GM19467 (cell line): ENCODE measurements at regions not wholly inside any gene's neighbourhood (a gene's known extent, or its start where the extent isn't known, plus 50 kb on each side); places are given as distances from the start of the nearest gene placed in this dataset.

Experiments
- ATAC-seq: cut with Tn5 transposase; IDR thresholded peaks from one replicate; pipeline ENCODE4 v1.9.1; 2021; ENCODE audit warnings: mild to moderate bottlenecking, moderate library complexity; ENCODE audit not compliant: unreplicated experiment

DNA sequence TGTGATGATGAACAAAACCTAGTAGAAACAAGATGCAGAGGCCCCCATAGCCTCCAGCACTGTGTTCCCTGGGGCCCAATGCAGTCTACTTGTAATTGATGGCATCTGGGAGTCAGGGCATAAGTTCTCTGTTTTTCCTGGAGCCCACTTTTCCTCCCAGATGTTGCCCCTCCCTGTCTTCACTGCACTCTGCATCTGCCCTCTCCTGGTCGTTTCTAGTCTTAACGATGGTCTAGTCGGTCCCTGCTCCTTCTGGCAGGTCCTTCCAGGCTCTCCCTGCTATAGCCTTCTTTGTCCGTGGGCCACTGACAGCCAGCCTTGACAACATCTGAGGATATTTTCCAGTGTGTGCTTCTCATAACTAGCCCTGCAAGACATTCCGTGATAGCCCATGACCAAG lies 208.3 kb downstream of the GXYLT1 start:
- no peak for ATAC-seq

DNA sequence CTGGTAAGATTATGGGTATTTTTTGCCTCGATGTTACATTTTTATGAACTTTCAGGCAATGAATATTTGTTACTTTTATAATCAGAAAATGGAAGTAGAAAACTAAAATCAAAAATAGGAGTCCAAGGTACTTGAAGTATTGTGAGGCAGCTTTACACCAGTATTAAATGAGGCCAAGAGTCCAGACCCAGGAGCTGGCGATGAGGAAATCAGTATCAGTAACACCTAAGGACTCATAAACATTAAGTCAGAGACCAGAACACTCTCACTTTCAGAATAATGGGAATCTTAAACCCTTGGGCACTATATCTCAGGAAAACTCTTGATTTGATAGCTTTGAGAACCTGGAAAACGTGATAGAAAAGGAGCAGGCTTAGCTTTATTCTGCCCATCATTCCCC lies 208.8 kb downstream of the GXYLT1 start:
- ATAC-seq, result no peak

DNA sequence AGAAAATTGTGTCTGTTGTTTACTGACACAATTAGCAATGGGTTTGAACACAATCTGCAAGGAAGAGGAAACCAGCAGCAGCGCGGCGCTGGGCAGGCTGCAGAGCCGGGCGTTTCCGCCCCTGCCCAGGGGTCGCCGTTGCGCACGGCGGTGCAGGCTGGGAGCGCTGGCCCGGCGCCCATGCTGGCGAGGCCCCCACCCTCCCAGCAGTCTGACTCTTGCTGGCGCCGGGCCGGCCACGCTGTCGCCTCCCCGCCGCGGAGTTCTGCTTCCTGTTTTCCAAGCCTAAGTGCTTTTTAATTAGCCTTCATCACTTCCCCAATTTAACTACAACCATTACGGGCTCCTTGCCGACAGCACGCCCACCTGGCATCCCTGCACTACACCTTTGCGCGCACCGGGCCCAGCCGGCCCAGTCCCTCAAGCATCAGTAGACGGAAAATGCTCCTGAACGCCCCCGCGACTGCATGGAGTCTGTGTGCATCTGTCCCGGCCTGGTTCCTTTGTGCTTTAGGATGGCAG lies 212.1 kb downstream of the GXYLT1 start:
- ATAC-seq, result no peak

DNA sequence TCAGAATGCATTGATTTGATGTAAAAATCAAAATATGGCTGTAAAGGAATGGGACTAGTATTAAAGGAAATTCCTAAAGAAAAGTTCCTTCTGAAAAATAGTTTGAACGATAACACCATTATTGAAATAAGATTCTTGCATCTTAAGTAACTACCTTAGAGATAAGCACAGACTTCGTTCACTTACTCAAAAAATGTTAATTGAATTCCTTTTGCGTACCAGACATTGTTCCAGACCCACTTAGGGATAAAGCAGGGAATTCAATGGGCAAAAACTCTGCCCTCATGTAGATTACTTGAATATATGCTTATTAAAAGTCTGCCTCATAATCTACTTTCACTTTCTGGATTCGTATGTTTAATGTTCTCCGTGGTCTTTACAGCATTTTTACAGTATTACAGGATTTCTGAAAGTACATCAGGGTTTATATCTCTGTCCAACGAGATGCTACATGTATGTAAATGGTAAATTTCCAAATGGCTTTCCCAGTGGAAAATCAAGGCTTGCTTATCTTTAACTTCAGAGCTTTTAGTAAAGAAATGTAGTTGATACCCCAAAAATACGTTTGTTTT lies 213.7 kb downstream of the GXYLT1 start:
- no peak for ATAC-seq

DNA sequence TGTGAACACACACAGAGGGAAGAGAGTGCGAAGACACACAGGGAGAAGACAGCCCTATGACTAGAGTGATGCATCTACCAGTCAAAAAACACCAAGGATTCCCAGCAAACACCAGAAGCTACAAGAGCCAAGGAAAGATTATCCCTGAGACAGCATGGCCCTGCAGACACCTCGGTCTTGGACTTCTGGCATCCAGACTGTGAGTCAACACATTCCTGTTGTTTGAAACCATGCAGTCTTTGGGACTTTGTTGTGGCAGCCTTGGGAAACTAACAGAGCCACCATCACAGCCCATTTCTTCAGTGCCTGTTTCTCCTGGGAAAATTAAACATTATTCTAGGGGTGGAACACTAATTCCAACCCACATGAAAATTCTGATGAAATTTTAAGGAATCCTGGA lies 220.6 kb downstream of the GXYLT1 start:
- no peak for ATAC-seq

DNA sequence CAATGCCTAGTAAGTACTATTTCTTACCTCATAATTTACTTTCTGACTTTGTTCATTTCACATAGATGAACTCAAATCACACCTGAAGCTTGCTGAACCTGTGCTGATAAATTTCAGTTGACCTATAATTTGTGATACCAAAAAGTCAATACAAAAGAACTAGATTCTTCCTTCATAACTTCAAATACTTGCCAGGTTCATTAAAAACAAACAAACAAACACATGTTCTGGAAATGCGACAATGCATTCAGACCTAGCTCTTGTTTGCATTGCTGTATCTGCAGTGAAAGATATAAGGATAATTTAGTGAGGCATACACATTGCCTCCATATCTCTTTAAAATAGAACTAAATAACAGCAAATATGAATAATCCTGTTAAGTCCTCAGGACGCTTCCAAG lies 221.3 kb downstream of the GXYLT1 start:
- ATAC-seq, result no peak

DNA sequence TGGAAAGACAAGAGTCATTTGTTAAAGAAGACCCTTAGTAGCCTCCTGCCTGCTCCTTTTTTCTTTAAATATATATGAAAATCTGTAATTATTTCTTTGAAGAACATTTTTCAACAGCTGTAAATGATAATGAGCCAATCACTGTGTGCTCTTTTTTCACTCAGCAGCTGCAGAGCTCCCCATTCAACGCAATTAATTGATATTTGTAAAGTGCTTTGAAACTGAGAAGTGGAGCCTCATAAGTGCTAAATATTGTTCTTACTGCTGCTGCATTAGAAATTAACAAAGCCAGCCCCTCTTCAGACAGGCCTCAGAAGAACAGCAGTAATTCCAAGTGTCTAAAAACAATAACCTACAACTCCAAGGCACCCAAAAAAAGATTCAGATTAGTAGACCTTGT lies 224.3 kb downstream of the GXYLT1 start:
- no peak for ATAC-seq

DNA sequence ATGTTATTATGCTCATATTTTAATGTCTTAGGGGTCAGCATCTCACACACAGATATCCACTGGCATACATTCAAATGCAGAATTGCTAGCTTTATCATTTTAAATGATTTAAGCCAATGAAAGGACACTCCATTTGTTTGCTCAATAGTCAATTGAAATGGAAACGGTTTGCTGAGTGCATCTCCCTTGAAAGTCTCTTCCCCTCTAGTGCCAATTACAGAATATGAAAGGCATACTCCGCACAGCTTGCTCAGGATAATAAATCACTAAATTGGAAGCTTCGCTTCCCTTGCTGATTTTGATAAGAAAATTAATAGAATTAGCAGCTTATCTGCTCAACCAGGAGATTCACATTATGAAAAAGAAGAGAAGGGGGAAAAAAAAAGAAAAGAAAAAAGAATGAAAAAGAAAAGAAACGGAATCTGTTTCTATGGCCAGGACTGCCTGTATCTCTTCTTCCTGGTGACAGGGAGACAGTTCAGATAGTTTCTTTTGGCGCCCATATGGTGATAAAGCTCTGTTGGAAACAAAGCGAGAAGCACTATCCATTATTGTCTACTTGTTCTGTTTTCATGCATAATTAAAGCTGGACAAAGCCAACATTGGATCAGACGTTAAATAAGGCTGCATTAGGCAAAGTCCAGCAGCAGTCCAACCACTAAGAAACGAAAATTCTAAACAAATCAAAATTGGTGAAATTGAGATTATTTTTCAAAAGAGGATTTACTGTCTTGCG lies 225.0 kb downstream of the GXYLT1 start:
- ATAC-seq, result no peak

DNA sequence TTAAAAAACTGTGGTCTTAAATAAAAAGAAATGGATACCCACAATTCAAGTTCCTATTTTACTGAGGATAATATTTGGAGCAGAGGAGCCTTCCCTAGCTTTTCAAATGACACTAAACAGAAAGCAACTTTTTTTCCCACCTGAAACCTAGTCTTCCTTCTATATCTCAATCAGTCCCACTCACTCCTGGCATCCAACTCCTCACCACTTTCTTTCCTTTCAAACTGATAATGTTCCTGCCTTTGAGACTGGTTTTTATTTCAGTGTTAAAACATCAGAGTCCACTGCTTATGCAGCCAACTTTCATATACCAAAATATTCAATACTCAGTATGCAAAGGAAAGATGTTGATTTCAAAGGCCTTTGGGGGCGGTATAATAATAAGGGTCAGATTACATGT lies 225.6 kb downstream of the GXYLT1 start:
- no peak for ATAC-seq

DNA sequence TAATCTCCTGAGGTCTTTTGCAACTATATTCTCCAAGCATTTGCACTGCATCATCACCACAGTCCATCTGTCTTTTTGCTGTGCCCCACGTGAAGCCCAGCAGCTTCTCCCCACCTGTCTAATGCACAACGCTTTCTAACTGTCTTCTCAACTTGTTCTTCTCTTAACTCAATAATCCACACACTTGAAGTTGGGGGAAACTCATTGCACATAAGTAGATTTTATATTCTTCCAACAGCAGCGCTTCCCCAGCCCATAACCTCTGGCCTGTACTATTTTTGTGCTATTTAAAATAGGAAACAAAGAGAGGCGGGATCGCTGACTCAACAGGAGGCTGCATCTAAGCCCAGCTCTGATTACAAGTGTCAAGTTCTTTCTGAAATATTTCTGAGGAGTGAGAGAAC lies 226.7 kb downstream of the GXYLT1 start:
- no peak for ATAC-seq

DNA sequence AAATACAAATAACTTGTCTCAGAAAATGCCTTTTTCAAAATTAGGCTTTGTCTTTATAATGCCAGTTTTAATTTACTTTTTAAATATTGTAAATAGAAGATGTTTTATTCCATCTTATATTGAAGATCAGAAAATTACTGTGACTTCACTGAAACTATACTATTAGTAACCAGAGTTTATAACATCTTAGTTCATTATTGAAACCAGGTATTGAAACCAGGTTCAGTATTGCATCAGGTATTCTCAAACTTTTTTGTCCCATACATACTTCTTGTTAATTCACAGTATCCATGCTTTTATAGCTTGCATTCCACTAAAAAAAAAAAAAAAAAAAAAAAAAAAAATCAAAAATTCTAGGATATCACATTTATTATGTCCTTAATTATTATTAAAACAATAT lies 227.5 kb downstream of the GXYLT1 start:
- ATAC-seq, result no peak

DNA sequence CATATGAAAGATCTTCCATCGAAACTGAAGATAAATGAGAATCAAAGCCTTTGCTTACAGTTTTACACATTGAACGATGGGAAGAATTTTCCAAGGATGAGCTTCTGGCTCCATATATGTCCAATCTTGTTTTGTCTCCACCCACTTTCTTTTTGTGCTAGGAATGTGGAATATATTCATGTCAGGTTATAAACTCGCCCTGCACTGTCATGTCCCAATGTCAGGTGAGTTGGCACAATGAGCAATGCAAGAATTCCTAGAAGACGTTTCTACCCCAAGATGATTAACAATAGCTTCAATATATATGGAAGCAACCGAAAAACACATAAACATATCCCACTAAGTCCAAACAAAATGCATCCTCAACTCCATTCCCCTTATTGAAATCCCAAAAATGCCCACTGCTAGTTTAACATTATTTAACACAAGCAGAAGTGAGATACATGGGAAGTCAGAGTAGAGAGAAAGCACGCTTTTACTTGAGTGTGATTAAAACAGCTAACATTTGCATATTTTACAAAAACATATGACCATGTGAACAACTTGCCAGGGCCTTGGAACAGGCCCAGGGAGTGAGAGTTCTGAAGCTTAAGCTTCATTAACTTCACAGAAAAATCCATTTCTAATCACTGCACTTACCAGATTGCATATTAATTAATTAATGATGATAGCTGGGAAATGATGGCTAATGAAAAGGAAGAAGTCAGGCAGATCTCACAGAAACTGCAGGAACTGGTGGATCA lies 233.9 kb downstream of the GXYLT1 start:
- no peak for ATAC-seq

DNA sequence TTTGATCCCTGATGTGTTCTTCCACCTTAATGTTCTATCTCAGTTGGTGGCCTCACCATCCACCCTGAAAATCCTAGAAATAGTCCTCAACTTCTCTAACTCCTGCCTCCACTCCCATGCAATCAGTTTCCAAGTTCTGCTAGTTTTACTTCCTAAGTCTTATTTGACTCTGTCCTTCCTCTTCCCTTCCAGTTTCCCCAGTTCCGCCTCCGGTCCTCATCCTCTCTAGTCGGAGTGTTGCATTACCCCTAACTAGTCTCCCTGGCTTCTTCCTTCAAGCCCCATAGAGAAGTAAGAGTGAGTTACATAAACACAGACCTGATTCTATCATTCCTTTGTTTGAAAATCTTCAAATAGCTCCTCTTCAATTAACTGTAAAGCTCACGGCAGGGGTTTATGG lies 236.5 kb downstream of the GXYLT1 start:
- ATAC-seq, result no peak

DNA sequence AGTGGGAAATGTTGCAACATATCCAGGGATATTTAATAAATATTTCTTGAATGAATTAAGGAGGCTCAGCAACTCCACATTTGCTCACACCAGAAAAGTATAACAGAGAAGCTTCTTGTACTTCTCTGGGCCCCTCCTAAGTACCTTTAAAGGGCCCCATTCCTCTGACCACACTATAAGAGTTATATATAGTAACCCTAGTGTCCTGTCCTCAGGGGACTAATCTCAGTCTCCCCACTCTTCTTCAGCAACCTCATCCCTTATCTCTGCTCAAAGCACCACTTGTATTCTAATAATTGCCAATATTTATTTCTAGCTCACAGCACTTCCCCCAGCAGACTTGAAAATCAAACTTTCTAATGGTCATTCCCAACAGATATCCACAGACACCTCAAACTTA lies 237.1 kb downstream of the GXYLT1 start:
- ATAC-seq, result no peak

DNA sequence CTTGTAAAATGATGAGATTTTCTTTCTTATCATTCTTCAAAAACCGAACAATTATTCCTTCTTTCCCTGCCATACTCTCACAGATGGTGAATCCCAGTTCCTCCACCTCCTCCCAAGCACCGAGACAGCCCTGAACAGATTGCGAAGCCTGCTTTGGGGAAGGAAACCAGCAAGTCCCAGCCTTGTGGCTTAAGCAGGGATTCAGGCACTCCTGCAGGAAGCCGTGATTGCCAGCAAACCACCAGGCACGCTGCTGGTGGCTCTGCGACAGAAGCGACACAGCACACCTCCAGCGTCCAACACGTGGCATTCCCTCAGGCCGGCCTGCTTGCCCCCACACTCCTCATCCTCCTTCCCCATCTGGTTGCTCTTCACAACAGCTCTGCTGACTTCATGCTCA lies 237.7 kb downstream of the GXYLT1 start:
- no peak for ATAC-seq

DNA sequence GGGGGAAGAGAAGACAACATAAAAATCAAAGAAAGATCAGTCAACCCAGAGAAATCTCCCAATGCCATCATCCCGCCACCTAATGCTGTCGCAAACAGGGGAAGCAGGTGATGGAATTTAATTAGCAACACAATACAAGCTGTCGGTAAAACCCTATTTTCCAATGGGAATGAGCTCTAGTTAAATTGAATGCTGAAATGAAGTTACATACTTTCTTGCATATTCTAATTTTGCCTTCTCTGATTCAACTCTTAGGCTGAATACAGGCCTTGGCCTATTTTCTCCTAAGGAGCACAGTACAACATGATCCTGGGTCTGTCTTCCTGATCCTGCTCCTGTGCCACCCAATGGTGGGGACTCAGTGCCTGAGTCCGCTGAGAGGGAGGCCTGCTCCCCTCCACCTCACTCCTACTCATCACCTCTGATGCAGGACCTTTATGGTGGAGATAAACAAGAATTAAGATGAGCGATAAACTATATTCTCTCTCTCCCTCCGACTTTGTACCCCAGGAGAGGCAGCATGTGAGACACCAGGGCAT lies 238.8 kb downstream of the GXYLT1 start:
- no peak for ATAC-seq

DNA sequence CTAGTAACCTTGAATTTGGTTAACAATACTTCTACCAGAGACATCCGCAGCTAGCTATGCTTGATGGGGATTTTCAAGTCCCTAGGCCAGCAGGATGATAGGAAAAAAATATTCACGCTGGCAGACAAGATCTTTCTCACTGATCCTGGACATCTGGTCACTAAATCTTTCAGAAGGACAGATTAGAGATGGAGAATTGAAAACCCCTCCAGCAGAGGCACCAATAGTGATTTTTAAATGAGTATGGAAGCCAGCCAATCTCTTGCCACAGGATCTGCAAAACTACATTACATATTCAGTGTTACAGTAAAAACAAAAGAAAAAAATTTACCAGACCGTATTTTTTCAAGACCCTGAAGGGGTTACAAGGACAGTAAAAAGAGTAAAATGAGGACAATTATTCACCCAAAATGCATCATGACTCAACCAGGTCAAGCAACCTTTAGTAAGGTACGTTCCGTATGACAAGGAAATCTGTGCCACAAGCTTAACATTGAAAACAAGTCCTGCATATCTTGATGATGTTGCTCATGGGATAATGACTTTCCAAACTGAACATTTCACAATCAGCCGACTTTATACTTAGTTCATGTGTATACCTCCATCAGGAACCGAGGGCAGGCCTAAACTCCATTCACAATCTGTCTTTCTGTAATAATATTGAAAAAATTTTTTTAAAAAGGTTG lies 239.5 kb downstream of the GXYLT1 start:
- ATAC-seq, result no peak

DNA sequence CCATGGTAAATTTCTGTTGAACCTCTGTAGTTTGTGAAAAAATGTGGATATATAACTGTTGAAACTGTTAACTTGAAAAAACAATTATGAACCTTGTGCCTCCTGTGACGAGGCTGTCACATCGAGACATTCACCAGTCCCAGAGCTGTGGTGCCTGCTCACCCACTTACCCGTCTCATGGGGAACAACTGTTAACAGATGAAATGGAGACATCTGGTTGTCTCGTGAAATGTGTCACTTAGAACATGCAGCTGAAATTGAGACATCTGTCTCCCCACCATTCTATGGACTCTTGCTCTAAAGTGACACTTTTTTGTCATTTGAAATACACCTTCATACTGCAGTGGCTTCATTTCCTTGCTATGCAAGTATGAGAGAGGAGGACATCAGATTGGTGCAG lies 240.6 kb downstream of the GXYLT1 start:
- ATAC-seq, result no peak

DNA sequence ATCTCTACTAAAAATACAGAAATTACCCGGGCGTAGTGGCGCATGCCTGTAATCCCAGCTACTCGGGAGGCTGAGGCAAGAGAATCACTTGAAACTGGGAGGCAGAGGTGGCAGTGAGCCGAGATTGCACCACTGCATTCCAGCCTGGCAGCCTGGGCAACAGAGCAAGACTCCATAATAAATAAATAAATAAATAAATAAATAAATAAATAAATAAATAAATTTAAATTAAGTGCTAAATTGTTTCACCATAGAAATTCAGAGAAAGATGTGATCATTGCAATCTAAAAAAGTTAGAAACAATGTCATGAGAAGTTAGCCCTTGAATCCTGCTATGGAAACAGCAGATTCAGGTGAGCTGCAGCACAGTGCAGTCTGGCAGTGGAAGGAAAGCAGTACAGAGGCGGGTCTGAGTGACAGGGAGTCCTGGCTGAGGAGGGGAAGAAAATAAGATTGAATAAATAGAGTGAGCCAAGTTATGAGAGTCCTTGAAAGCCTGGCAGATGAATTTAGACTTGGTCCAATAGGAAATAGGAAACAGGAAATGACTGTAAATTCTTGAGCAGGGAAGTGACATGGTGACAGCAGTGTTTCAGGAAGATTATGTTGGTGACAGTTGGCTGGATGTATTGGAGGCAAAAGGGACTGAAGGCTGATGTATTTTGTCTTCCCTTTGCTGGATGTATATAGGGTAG lies 241.5 kb downstream of the GXYLT1 start:
- ATAC-seq, result no peak

DNA sequence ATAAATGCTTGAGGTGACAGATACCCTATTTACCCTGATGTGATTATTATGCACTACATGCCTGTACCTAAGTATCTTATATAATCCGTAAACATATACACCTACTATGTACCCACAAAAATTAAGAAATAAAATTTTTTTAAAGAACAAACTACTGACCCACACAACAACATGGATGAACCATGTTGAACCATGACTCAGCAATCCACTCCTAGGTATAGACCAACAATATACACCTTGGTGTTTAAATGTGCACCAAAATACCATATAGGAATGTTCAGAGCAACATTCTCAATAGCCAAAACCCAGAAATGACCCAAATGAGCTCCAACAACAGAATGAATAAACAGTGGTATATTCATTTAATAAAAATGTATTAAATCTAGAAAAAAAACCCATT lies 245.1 kb downstream of the GXYLT1 start:
- ATAC-seq, result no peak

DNA sequence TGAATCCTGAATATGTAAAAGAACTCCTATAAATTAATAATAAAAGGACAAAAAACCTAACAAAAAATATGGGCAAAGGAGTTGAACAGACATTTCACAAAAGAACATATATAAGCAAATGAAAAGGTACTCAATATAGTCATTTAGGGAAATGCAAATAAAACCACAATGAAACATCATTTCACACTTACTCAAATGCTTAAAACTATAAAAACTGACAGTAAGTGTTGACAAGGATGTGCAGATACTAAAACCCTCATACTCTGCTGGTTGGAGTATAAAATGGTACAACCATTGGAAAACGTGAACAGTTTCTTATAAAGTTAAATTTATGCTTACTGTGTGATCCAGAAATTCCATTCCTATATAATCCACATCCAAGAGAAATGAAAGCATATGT lies 247.1 kb downstream of the GXYLT1 start:
- ATAC-seq, result no peak
